ENCODE measurements at regions not wholly inside any gene's neighbourhood (a gene's known extent, or its start where the extent isn't known, plus 50 kb on each side); places are given as distances from the start of the nearest gene placed in this dataset.

DNA sequence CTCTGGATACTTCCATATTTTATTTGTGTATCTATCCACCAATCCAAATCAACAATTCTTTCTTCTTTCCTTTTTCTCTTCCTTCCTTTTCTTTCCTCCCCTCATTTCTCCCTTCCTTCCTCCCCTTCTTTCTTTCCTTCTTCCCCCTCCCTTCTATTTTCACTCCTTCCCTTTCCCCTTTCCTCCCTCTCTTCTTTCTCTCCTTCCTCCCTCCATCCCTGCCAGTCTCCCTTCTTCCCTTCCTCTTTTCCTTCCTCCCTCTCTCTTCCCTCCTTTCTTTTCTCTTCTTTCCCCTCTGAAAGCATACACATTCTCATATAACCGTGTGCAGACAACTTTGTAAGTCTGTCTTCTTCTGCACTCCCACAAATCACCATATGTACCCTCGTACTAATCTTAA lies 382.3 kb upstream of the MAF start:
- TF ChIP-seq EZH2 (IDR thresholded peaks at IDR 0.05) = no peak
- TF ChIP-seq POLR2AphosphoS5 (IDR thresholded peaks at IDR 0.05; ENCODE audit: borderline replicate concordance, low read depth, low read length) = no peak
